ENCODE measurements at regions not wholly inside any gene's neighbourhood (a gene's known extent, or its start where the extent isn't known, plus 50 kb on each side); places are given as distances from the start of the nearest gene placed in this dataset.
"Not testable (repeated sequence)": the region's sequence is repeated elsewhere in the genome, so short reads cannot be mapped to it uniquely, and the experiment has no call there.

- Histone ChIP-seq H3K27me3 (no peaks in the 10 kb centered on the region), H3K4me1 (replicated peaks in 1 of 2) (peaks cover 25 to 38% of the 10 kb centered on the region in 2 donors), H3K4me3 (no peak overlapping the region), H3K36me3 (replicated peaks in 1 of 2) (no peaks in the 10 kb centered on the region), H3K27ac (peak overlapping the region in 2 of 5 donors; percentile 46 to 72), H3K9me3 (replicated peaks in 1 of 3) (no peaks in the 10 kb centered on the region)
- 34 to 53% (median 45%) methylated on average over 8 of the region's 8 CpGs for WGBS, 4 donors
- intact Hi-C loops (cut with DNase I), result no loop called here
- TF ChIP-seq POLR2A (IDR thresholded peaks at IDR 0.05) (peak in 1 of 2 donors; percentile 29), CTCF (IDR thresholded peaks at IDR 0.05) (peak in 3 of 6 experiments; percentile 22 to 36 (median 31))
- DNase-seq, result peak in 6 of 7 donors; percentile 56 to 80 (median 72)
Measured at GRCh38 chr19:56974556-56975207, 134.2 kb upstream of the PEG3 start.

- TF ChIP-seq CTCF (IDR thresholded peaks at IDR 0.05) (no peak), POLR2A (IDR thresholded peaks at IDR 0.05) (no peak)
- WGBS, 4 donors, result 68 to 81% (median 74%) methylated on average over 4 of the region's 4 CpGs
- intact Hi-C loops (cut with DNase I), result no loop called here
- no peak for DNase-seq
- Histone ChIP-seq H3K27ac (no peak overlapping the region), H3K4me1 (replicated peaks in 1 of 2) (peaks cover 26 to 43% of the 10 kb centered on the region in 2 donors), H3K36me3 (replicated peaks in 1 of 2) (no peaks in the 10 kb centered on the region), H3K27me3 (no peaks in the 10 kb centered on the region), H3K9me3 (replicated peaks in 1 of 3) (no peaks in the 10 kb centered on the region), H3K4me3 (no peak overlapping the region)
Measured at GRCh38 chr19:56976300-56976699, 135.8 kb upstream of the PEG3 start.

GRCh38 chr19:56976995-56977906 lies 136.7 kb upstream of the PEG3 start:
- Histone ChIP-seq H3K27me3 (no peaks in the 10 kb centered on the region), H3K4me1 (replicated peaks in 1 of 2) (peaks cover 28 to 50% of the 10 kb centered on the region in 2 donors), H3K9me3 (replicated peaks in 1 of 3) (no peaks in the 10 kb centered on the region), H3K36me3 (replicated peaks in 1 of 2) (no peaks in the 10 kb centered on the region), H3K27ac (peak overlapping the region in 1 of 5 donors; percentile 15), H3K4me3 (no peak overlapping the region)
- intact Hi-C loops (cut with DNase I), result no loop called here
- DNase-seq, result no peak
- TF ChIP-seq POLR2A (IDR thresholded peaks at IDR 0.05) (no peak), CTCF (IDR thresholded peaks at IDR 0.05) (no peak)
- 74 to 86% (median 80%) methylated on average over 14 of the region's 14 CpGs for WGBS, 4 donors

GRCh38 chr19:56978023-56978565 lies 137.6 kb upstream of the PEG3 start:
- Histone ChIP-seq H3K4me3 (no peak overlapping the region), H3K27me3 (no peaks in the 10 kb centered on the region), H3K36me3 (replicated peaks in 1 of 2) (no peaks in the 10 kb centered on the region), H3K9me3 (replicated peaks in 1 of 3) (no peaks in the 10 kb centered on the region), H3K4me1 (replicated peaks in 1 of 2) (peaks cover 28 to 50% of the 10 kb centered on the region in 2 donors), H3K27ac (peak overlapping the region in 1 of 5 donors; percentile 50)
- intact Hi-C loops (cut with DNase I), result no loop called here
- DNase-seq, result peak in 1 of 7 donors; percentile 46
- WGBS, 4 donors, result 51 to 65% (median 53%) methylated on average over 20 of the region's 20 CpGs
- TF ChIP-seq CTCF (IDR thresholded peaks at IDR 0.05), result no peak
- TF ChIP-seq POLR2A (IDR thresholded peaks at IDR 0.05), result no peak

GRCh38 chr19:56980326-56980725 lies 139.5 kb upstream of the USP29 start:
- H3K27me3 ChIP-seq; intact Hi-C loops (cut with DNase I); H3K9me3 ChIP-seq (replicated peaks in 1 of 3); H3K4me3 ChIP-seq; H3K36me3 ChIP-seq (replicated peaks in 1 of 2): not testable (repeated sequence)
- peaks cover 13 to 29% of the 10 kb centered on the region in 2 donors for H3K4me1 ChIP-seq (replicated peaks in 1 of 2)
- H3K27ac ChIP-seq, result peak overlapping the region; percentile 68 to 94 (median 86)
- 41 to 59% (median 49%) methylated on average over 7 of the region's 7 CpGs for WGBS, 4 donors
- peak in 4 of 7 donors; percentile 51 to 62 (median 56) for DNase-seq

Data from adrenal gland (tissue), 9 donors.